GM12801 (cell line): ENCODE measurements at regions not wholly inside any gene's neighbourhood (a gene's known extent, or its start where the extent isn't known, plus 50 kb on each side); places are given as distances from the start of the nearest gene placed in this dataset.

Source experiments
- TF ChIP-seq, protein P1 (sequence below): IDR thresholded peaks from one replicate; pipeline ENCODE4 v1.5.1; 2011; ENCODE audit warnings: control low read depth; ENCODE audit not compliant: insufficient read length; ENCODE audit errors: extremely low read depth

DNA sequence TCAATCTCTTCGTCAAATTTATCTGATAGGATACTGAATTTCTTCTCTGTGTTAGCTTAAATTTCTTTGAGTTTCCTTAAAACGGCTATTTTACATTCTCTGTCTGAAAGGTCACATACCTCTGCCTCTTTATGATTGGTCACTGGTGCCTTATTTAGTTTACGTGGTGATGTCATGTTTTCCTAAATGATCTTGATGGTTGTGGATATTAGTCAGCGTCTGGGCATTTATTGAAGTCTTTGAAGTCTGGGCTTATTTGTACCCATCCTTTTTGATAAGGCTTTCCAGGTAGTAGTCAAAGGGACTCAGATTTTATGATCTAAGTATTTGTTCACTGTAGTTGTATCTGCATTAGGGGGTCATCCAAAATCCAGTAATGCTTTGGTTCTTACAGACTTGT is 1407.5 kb upstream of the LRRTM3 start:
- TF ChIP-seq, protein P1, sequence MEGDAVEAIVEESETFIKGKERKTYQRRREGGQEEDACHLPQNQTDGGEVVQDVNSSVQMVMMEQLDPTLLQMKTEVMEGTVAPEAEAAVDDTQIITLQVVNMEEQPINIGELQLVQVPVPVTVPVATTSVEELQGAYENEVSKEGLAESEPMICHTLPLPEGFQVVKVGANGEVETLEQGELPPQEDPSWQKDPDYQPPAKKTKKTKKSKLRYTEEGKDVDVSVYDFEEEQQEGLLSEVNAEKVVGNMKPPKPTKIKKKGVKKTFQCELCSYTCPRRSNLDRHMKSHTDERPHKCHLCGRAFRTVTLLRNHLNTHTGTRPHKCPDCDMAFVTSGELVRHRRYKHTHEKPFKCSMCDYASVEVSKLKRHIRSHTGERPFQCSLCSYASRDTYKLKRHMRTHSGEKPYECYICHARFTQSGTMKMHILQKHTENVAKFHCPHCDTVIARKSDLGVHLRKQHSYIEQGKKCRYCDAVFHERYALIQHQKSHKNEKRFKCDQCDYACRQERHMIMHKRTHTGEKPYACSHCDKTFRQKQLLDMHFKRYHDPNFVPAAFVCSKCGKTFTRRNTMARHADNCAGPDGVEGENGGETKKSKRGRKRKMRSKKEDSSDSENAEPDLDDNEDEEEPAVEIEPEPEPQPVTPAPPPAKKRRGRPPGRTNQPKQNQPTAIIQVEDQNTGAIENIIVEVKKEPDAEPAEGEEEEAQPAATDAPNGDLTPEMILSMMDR, result no peak

DNA sequence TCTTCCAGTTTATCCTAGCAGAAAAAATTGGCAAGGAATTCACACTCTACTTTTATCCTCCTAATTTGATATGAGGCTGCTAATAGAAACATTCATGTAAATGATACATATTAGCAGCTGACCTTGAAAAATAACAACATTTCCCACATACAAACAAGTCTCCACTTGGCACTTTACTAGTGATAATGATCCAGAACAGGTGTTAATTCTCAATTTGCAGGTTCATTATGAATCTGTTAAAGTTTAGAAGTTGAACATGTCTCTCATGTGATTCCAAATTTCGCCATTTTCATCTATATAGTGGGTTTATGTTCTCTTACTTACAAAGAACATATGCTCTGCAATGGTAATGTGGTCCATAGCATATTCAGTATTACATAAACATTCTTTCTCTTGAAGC is 1396.8 kb upstream of the LRRTM3 start:
- TF ChIP-seq, protein P1, result no peak

DNA sequence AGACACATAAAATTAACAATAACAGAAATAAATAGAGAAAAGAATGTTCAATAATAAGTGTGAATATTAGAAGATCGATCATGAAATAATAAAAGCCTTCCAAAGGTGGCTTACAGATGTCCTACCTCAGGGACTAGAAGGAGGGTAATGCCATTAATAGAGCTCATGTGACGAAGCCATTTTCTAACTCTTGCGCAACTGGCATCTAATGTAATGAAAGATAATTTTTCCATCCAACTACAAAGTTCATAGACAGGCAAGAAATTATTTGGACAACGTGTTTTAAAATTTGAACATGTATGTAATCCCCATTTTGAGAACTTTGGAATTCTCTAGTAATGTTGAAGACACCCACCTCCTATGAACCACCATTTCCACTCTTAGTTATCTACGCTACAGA is 1394.3 kb upstream of the LRRTM3 start:
- TF ChIP-seq, protein P1, result no peak

DNA sequence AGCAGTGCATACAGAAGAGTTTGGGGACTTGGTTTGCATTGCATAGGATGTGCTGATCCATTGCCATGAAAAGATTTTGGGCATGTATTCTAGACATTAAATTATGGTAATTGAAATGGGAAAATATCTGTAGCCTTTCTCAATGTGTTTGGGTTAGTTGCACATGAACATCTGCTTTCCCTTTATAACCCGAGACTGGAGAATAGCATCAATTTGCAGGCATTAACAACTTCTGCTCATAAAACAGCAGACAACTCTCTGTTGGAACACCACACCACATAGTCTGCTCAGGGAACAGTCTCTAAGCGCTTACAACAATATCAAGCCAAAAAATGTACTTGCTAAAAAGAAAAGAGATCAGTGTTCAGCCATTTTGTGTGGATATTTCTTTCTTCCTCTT is 1391.1 kb upstream of the LRRTM3 start:
- TF ChIP-seq, protein P1, result no peak

DNA sequence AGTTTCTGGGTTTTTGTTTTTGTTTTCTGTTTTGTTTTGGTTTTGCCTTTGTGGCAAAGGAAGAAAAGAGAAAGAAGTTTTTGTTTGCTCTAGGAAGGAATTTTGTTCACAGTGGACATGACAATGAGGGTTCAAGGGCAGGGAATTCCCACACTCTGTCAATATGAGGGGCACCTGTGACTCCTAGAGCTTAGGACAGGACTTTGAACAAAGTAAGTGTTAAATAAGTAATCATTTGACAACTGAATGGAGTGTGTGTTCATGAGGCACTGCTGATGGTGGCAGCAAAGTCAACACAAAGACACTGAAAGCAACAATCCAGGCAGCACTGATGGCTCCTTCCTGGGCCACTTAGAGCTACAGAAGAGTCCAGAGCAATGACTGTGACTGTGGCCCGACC is 1381.1 kb upstream of the LRRTM3 start:
- TF ChIP-seq, protein P1, result no peak

DNA sequence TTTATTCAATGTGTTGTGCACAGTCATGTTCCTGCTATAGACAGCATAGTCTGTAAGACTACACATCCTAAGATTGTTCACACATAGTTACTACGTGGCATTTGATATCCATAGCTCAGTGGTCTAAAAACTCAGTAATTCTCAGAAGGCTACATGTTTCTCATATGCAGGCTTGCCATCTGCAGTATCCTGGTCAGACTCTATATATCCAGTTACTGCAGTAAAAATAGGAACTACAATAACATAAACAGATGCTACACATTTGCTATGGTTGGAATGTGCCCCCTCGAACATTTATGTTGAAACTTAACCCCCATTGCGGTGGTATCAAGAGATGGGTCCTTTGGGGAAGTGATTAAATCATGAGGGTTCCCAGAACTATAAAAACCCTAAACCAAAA is 1377.8 kb upstream of the LRRTM3 start:
- TF ChIP-seq, protein P1, result no peak

DNA sequence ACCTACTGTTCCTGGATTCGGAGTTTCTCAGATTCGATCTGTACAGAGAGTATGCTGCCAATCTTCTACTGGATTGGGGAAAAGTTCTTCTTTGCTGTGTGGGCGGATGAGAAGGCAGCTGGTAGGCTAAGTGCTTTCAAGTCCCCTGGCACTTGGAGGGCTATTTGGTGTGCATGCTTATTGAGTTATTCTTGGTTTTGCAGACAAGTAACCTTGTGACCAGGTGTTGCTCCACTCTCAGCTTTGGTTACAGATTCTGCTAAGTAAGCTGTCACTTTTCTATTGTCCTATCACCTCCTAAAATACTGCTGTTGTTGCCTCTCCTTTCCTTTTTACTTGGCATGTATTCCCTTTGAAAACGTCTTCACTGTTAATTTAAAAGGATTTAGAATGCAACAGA is 1375.1 kb upstream of the LRRTM3 start:
- TF ChIP-seq, protein P1, result no peak

DNA sequence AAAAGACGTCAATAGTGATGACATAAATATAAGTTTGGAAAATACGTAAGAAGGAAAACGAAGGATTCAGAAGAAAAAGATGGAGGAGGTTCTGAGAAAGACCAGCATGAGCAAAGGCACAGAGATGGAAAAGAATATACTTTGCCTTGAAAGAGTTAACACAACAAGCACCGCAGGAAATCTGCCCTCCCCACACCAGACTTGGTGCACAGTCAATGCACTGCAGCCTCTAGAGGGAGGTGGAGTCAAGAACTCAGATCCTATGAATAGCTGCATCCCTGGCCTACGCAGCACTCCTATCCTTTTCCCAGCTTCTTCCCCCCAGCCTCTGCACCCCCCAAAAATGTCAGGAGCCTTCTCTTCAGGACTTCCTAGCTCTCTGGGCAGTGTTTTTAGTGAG is 1370.6 kb upstream of the LRRTM3 start:
- TF ChIP-seq, protein P1, result no peak
